GM23248 (cell line): ENCODE measurements at regions not wholly inside any gene's neighbourhood (a gene's known extent, or its start where the extent isn't known, plus 50 kb on each side); places are given as distances from the start of the nearest gene placed in this dataset.

Experiments used
- EZH2 ChIP-seq: fragments of 200-600 bp; sonication (generic); IDR thresholded peaks from 2 replicates; pipeline ENCODE4 v1.6.1; 2018; ENCODE audit warnings: antibody characterized with exemption, mild to moderate bottlenecking; ENCODE audit not compliant: insufficient read depth, poor library complexity, severe bottlenecking
- EZH2phosphoT487 ChIP-seq: fragments of 200-600 bp; sonication (generic); IDR thresholded peaks from 2 replicates; pipeline ENCODE4 v1.6.1; 2018; ENCODE audit warnings: antibody characterized with exemption, moderate library complexity, mild to moderate bottlenecking, low read depth; ENCODE audit not compliant: insufficient read depth

GRCh38 chr3:36192901-36193300, 187.4 kb upstream of the STAC start:
- TF ChIP-seq EZH2: no peak
- no peak for TF ChIP-seq EZH2phosphoT487
